GM18499 (cell line): ENCODE measurements at regions not wholly inside any gene's neighbourhood (a gene's known extent, or its start where the extent isn't known, plus 50 kb on each side); places are given as distances from the start of the nearest gene placed in this dataset.
A peak's percentile ranks its signal among the peaks of the same experiment; 100 is the strongest.

Source experiments
- ATAC-seq: cut with Tn5 transposase; IDR thresholded peaks from one replicate; pipeline ENCODE4 v1.9.1; 2021; ENCODE audit warnings: moderate number of reproducible peaks; ENCODE audit not compliant: insufficient read depth, unreplicated experiment

DNA sequence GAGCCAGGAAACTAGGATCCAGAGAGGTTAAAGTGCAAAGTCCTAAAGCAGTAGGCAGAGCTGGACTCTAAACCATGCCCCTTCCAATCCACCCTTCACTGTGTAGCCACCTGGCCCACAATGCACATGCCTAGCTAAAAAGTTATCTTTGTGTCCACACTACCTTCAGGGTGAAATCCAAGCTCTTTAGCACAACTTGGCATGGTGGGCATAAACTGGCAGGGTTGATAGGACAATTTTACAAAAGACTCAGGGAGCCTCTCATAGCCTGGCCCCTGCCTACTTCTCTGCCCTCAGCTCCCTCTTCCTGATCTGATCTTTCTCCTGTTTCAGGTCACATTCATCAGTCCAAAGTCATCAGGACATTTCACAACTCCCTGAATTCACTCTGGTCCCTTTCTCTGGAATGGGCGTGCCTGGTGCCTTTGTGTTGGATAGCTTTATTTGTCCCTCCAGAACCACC is 513.9 kb downstream of the OMA1 start:
- no peak for ATAC-seq

GRCh38 chr1:58031416-58031815 is 515.1 kb downstream of the OMA1 start:
- ATAC-seq = no peak

GRCh38 chr1:58030456-58030855 is 516.1 kb downstream of the OMA1 start:
- ATAC-seq = no peak

- no peak for ATAC-seq
These were observed 528.9 kb downstream of the OMA1 start for GRCh38 chr1:58017641-58018040.

DNA sequence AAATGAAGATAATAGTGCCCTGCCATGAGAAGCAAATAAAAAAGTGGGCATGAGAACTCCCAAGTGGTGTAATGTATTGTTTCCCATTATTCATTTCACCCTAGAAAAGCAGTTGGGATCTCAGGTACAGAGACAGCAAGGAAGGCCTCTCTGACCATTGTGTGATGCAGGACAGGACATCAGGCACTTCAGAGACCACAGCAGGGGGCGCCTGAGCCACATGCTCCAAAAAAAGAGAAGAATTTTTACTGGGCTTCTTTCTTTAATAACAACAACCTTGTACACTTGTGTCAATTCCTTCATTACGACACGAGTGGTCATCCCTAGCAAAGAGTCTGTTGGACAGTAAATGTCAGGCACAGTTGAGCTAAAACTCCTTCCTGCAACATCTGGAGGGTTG is 533.3 kb downstream of the OMA1 start:
- no peak for ATAC-seq

DNA sequence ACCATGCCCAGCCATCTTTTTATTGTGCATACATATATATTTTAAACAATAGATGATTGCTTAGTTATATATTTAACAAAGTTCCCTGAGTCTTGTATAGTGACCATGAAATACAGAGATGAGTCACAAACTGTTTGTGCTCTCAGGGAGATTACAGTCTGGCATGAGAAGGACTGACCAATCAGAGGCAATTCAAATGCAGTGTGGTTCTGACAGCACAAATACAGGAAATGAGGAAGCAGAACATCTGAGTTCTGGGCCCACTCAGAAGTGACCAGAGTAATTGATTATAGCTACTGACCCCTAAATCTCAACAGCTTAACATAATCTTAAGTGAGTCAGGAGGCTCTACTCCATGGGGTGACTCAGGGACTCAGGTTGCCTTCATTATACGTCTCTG is 534.5 kb downstream of the OMA1 start:
- ATAC-seq = no peak

- no peak for ATAC-seq
These were observed 540.0 kb downstream of the OMA1 start for GRCh38 chr1:58006421-58007046.

DNA sequence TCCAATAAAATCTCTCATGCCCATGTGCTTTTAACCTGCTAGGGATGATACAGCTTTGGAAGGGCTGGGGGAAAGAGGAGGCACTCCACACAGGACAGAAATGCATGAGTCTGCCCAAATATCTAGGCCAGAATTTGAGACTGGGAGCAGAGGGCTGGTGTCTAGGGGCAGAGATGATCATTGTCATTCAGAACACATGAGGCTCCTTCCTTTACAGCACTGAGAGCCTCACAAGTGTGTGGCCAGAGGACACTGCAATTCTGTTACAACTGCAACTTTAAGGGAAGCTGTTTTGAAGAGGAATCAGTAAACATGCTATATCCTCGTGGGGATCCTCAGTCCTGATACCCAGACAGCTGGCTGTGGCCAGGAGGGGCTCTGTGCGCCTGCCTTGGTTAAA is 541.3 kb downstream of the OMA1 start:
- ATAC-seq = no peak

DNA sequence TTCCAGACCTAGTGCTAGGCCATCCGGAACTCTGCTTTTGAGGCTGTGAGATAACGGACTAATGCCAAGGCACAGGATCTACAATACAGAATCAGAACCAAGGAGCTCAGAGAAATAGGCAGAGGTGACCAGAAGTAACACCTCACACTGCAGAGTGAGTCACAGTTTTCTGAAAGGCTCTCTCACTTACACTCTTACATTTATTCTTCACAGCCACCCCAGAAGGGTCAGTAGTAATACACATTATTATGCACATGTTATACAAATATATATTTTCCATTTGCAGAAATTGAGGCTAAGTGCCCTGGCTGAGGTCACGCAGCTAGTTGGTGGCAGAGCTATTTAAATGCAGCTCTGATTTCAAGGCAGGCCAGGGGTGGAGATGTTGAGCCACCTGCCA is 542.5 kb downstream of the OMA1 start:
- ATAC-seq = no peak

DNA sequence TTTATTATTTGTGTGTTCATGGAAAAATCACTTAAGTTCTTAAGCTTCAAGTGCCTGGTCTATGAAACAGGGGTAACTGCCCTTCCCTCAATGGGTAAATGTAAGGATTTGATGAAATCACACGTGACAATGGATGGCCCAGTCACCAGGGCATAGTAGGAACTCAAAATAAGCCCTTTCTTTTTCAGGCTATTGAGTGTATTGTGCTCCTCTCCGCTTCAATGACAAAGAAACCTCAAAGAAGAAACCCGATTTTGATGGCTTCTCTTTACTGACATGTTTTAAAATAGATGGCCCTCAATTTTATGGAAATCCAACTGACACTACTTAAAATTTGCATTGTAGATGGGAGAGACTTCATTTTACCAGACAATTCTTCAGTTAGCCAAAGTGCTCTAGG is 543.5 kb downstream of the OMA1 start:
- no peak for ATAC-seq

GRCh38 chr1:58000821-58001220 is 545.7 kb downstream of the OMA1 start:
- ATAC-seq = no peak

GRCh38 chr1:58000116-58000515 is 546.4 kb downstream of the OMA1 start:
- ATAC-seq = no peak

DNA sequence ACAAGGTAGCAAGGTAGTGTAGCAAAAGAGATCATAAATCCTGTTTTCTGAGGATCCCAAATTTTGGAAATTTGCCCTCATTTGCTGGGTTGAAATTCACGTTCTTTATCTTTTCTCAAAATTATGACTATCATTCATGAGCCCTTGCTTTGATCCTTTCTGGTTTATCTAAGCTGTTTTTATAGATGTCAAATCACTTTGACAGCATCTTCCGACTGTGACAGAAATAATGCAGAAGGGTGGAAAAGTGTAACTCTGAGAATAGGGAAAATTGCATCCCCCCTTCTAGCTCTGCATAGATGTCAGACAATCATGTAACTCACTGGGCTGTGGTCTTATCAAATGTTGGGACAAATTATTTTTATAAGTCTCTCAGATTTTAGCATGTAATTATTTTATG is 550.1 kb downstream of the OMA1 start:
- ATAC-seq = no peak

DNA sequence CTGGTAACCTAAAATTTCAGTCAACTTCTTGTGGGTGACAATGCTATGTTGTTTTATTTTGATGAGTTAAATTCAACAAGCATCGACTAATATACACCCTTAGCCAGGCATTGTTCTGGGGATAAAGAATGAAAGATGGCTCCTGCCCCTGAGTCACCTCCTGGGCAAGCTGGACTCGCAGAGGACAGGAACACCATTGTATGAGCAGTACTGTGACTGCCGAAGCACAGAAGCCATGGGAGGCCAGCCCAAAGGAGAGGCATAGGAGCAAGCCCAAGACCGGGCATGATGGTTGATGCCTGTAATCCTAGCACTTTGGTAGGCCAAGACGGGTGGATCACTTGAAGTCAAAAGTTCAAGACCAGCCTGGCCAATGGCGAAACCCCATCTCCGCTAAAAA is 555.2 kb downstream of the OMA1 start:
- ATAC-seq = no peak

GRCh38 chr1:57989877-57990276 is 556.6 kb downstream of the OMA1 start:
- no peak for ATAC-seq

DNA sequence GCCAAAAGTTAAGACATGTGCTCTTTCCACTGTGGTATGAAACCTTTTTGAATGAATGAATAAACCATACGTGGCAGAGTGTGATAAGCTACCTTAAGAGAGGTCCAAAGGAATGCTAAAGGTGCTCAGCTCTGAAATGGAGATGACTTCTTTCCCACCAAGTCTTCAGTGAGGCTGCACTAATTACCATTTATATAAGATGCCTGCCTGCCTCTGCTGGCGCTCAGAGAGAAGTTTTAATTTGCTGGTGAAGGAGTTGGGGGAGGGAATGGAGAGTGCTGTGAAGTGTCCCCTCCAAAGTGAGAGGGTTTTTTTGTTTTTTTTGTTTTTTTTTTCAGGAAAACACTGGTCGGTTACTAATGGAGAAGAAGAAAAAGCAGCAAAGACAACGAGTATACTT is 559.0 kb downstream of the OMA1 start:
- ATAC-seq = no peak

- ATAC-seq = peak; percentile 86
These were observed 560.1 kb downstream of the OMA1 start for GRCh38 chr1:57986432-57986831.

- ATAC-seq = no peak
These were observed 560.4 kb upstream of the DAB1 start for GRCh38 chr1:57984277-57984676.

- no peak for ATAC-seq
These were observed 559.6 kb upstream of the DAB1 start for GRCh38 chr1:57983441-57983840.

DNA sequence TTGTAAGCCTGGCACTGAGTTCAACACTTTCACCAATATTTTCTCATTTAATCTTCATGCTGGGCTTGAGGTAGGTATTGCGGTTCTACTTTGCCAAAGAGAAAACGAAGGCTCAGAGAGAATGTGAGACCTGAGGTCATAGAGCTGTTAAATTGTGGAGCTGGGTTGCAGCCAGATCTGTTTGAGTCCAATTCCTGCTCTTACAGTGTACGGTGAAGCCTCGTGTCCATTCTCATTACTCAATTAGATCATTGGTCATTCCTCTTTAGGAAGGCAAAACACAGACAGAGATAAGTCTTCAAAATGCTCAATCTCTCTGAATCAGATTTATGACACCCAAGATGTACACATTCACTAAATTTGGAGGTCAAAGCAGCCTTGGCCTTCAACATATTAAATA is 559.0 kb upstream of the DAB1 start:
- ATAC-seq = no peak

DNA sequence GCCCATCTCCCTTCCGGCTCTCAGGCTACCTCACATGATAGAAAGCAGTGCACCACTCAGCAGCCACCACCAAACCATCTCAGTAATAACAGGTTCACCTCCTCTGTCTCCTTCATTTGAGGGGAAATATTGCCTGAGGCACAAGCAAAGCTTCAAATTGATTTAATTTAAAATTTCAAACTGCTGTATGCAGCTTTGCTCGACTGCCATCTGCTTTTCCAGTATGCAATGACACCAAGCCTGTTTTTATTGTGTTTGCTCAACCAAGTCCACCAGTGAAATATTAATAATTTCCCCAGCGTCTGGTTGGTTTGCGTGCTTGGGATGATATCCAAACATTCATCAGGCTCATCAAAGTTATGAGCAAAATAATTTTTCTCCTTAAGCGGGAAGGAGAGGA is 552.4 kb upstream of the DAB1 start:
- ATAC-seq = no peak

- no peak for ATAC-seq
These were observed 544.5 kb upstream of the DAB1 start for GRCh38 chr1:57968321-57968720.
